ENCODE measurements at regions not wholly inside any gene's neighbourhood (a gene's known extent, or its start where the extent isn't known, plus 50 kb on each side); places are given as distances from the start of the nearest gene placed in this dataset.

DNA sequence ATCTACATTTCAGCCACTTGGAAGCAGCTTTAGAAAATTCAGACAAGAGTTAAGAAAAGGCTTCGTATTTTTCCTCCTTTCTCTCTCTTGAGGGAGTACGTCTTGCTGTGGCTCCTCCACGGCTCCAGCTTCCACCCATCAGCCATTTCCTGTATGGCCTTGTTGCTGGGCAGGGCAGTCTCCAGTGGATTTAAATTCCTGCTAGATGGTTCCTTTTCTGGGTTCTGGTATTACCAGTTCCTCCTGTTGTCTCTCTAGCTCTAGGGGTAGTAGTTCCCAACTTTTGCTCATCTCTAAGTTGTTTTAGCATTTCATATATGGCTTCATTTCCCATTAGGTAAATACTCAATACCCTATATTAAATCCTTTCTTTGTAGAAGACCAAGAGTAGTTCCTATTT is 1098.3 kb downstream of the ADGRL2 start:
- TF ChIP-seq, protein P1, sequence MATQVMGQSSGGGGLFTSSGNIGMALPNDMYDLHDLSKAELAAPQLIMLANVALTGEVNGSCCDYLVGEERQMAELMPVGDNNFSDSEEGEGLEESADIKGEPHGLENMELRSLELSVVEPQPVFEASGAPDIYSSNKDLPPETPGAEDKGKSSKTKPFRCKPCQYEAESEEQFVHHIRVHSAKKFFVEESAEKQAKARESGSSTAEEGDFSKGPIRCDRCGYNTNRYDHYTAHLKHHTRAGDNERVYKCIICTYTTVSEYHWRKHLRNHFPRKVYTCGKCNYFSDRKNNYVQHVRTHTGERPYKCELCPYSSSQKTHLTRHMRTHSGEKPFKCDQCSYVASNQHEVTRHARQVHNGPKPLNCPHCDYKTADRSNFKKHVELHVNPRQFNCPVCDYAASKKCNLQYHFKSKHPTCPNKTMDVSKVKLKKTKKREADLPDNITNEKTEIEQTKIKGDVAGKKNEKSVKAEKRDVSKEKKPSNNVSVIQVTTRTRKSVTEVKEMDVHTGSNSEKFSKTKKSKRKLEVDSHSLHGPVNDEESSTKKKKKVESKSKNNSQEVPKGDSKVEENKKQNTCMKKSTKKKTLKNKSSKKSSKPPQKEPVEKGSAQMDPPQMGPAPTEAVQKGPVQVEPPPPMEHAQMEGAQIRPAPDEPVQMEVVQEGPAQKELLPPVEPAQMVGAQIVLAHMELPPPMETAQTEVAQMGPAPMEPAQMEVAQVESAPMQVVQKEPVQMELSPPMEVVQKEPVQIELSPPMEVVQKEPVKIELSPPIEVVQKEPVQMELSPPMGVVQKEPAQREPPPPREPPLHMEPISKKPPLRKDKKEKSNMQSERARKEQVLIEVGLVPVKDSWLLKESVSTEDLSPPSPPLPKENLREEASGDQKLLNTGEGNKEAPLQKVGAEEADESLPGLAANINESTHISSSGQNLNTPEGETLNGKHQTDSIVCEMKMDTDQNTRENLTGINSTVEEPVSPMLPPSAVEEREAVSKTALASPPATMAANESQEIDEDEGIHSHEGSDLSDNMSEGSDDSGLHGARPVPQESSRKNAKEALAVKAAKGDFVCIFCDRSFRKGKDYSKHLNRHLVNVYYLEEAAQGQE (IDR thresholded peaks at IDR 0.05; ENCODE audit: low read depth): no peak
- no peak for TF ChIP-seq EP300 (IDR thresholded peaks at IDR 0.05; ENCODE audit: borderline replicate concordance)
- no peak for TF ChIP-seq EGR1 (IDR thresholded peaks at IDR 0.05)
- TF ChIP-seq ZBTB7A (IDR thresholded peaks at IDR 0.05; ENCODE audit: low read depth): no peak
- no peak for TF ChIP-seq NFIC (IDR thresholded peaks at IDR 0.05)
- no peak for TF ChIP-seq TEAD4 (IDR thresholded peaks at IDR 0.05)
- TF ChIP-seq FOXM1 (IDR thresholded peaks at IDR 0.05; ENCODE audit: borderline replicate concordance, low read depth): no peak
- no peak for TF ChIP-seq YY1 (IDR thresholded peaks at IDR 0.05; ENCODE audit: low read depth)

Data from Ishikawa (cell line).